Activated naive CD4-positive, alpha-beta T cell treated with anti-CD3 and anti-CD28 coated beads for 36 hours (primary cell): ENCODE measurements at regions not wholly inside any gene's neighbourhood (a gene's known extent, or its start where the extent isn't known, plus 50 kb on each side); places are given as distances from the start of the nearest gene placed in this dataset.

Source experiments
- CTCF ChIA-PET: fragments of 350-600 bp; sonication (Branson Sonifier 250); formaldehyde crosslinking; loops from one replicate; lab custom pipeline; 2021; ENCODE audit warnings: antibody characterized with exemption; lab: Charles Lee
- DNase-seq: peaks from one replicate; pipeline ENCODE4 v3.0.0-alpha.2; 2020
- H3K27ac Mint-ChIP-seq: one replicate; pipeline ENCODE4 v1.8.0; 2021; ENCODE audit warnings: mild to moderate bottlenecking, mixed read lengths
- H3K27me3 Mint-ChIP-seq: one replicate; pipeline ENCODE4 v1.8.0; 2021; ENCODE audit warnings: low read depth, mixed read lengths
- H3K36me3 Mint-ChIP-seq: one replicate; pipeline ENCODE4 v1.8.0; 2021; ENCODE audit warnings: low read depth, mixed read lengths
- H3K4me1 Mint-ChIP-seq: one replicate; pipeline ENCODE4 v1.8.0; 2021; ENCODE audit warnings: low read depth, mixed read lengths
- H3K4me3 Mint-ChIP-seq: one replicate; pipeline ENCODE4 v1.8.0; 2021; ENCODE audit warnings: mild to moderate bottlenecking, moderate library complexity, mixed read lengths
- H3K9me3 Mint-ChIP-seq: one replicate; pipeline ENCODE4 v1.8.0; 2021; ENCODE audit warnings: mixed read lengths
- intact Hi-C: fragments of 100-400 bp; cut with micrococcal nuclease; formaldehyde crosslinking; loops from one replicate; pipeline ENCODE4 v1.15.1; 2023

DNA sequence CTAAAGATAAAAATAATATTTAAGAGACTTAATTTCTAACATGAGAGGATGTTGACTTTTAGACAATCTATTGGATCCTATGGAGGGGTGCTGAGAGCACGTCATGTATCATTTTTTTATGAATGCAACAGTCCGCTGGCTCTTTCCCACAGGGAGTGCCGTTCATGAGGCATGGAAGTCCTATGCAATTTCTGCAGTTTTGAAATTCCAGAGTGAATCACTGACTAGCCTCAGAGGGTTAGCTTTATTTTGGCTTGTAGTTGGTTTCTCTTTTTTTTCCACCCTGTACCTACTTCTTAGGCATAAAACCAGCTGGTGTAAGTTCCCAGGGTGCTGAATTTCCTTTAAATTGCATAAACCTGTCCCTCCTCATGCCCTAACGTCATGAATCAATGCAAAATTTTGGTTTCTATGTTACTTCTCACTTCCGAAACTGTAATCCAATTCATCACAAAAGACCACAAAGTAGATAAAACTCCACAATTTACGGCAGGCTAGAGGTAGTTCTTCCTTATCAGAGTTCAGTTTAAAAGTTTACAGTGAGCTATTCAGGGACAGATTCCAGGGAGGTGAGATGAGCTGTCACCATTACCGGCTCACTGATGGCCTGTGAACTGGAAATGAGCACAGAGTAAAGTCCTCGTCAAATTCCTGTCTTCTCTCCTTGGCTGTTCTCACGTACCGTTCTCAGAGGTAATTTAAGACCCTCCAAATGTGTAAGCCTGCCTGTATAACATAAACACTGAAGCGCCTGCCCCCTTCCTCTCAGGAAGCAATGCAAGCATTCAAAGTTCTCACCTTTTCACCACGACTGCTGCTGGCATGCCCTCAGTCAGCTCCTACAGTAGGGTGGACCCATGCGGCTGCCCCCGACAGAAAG, 216.6 kb upstream of the SLC10A2 start:
- DNase-seq = no peak
- Mint-ChIP-seq H3K9me3 (peaks cover 3% of the 10 kb centered on the region), H3K27ac (no peak overlapping the region), H3K4me3 (no peak overlapping the region), H3K36me3 (no peaks in the 10 kb centered on the region), H3K27me3 (peaks cover 7% of the 10 kb centered on the region), H3K4me1 (no peaks in the 10 kb centered on the region)
- CTCF ChIA-PET = no interaction called here
- intact Hi-C loops = no loop called here

DNA sequence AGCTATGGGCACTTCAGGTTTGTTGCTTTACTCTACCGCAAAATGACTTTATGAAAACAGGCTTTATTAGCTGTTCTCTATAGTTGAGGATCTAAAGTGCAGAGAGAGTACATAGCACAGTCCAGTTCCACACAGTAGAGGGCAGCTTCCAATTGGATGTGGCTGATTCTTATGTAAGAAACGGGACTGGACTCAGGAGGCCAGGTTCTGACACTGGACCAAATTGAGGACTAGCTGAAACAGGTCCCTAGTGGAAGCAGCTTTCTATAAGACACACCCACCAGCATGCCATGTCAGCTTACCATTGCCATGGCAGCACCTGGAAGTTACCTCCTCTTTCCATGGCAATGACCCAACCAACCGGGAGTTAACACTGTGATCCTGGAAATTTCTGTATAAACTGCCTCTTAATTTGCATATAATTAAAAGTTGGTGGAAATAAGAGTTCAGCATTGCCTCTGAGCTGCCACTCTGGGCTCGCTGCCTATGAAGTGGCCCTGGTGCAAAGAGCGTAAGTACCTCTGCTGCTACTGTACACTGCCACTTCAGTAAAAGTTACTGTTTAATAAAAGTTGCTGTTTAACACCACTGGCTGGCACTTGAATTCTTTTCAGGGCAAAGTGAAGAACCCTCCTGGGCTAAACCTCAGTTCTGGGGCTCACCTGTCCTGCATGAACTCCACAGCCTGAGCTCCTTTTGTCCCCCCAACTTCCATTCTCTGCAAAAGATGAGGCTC, 211.9 kb upstream of the SLC10A2 start:
- DNase-seq = no peak
- no peaks in the 10 kb centered on the region for H3K36me3 Mint-ChIP-seq
- H3K4me3 Mint-ChIP-seq = no peak overlapping the region
- CTCF ChIA-PET = no interaction called here
- intact Hi-C loops = no loop called here
- no peak overlapping the region for H3K27ac Mint-ChIP-seq
- H3K9me3 Mint-ChIP-seq = peaks cover 3% of the 10 kb centered on the region
- no peaks in the 10 kb centered on the region for H3K4me1 Mint-ChIP-seq
- H3K27me3 Mint-ChIP-seq = peaks cover 5% of the 10 kb centered on the region

DNA sequence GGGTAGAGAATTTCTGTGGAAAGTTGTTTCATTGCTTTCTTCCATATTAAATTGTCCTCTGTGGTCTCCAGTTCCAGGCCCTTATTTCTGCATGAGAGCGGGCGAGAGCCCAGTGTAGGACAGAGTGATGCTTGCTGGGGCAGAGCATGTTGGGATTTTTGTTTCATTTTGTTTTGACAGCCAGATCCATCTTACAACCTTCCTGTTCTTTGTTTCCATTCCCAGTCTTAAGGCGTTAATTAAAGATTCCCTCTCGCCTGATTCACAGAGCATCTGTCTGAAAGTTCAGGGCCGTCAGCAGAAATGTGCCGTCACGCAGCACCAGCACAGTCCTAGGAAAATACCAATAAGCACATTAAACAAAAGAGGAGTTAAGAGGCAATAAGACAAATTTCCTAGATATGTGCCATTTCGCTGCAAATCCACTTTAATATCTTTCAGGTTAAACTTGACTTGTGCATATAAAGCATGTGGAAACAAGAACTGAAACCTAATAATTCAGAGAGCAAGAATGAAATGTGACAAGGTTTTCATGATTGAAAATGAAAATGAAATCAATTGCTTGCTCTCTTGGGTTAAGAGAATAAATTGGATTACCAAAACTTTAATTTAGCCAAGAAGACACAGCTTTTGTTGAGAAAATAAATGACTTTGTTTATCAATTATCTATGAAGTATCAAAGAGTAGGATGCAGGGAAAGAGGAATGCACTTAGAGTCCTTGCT, 210.7 kb upstream of the SLC10A2 start:
- intact Hi-C loops = no loop called here
- CTCF ChIA-PET = no interaction called here

DNA sequence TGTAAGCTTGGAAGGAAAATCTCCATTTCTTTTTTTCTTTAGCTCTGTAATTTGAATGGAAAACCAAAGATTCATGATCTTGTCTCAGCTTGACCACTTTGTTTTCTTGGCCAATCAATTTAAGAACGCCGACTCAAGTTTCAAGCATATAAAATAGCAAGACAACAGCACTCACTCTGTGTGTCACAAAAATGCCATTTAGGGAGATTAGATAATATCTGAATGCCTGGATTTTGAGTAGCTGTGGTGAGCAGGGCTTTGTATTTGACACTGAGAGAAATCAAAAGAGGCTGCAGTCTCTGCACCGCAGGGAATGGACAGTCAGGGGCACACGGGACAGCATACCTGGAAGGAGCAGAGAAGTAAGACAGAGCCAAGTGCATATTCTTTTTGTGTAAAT, 209.5 kb upstream of the SLC10A2 start:
- no peaks in the 10 kb centered on the region for H3K27me3 Mint-ChIP-seq
- H3K27ac Mint-ChIP-seq = no peak overlapping the region
- H3K36me3 Mint-ChIP-seq = no peaks in the 10 kb centered on the region
- intact Hi-C loops = no loop called here
- CTCF ChIA-PET = no interaction called here
- no peaks in the 10 kb centered on the region for H3K4me1 Mint-ChIP-seq
- peaks cover 3% of the 10 kb centered on the region for H3K9me3 Mint-ChIP-seq
- no peak overlapping the region for H3K4me3 Mint-ChIP-seq
- DNase-seq = no peak

More for the DNA sequence above, 210.7 kb upstream of the SLC10A2 start:
- Mint-ChIP-seq H3K27ac (no peak overlapping the region), H3K36me3 (no peaks in the 10 kb centered on the region), H3K9me3 (peaks cover 3% of the 10 kb centered on the region), H3K4me1 (no peaks in the 10 kb centered on the region), H3K27me3 (no peaks in the 10 kb centered on the region), H3K4me3 (no peak overlapping the region)
- no peak for DNase-seq

DNA sequence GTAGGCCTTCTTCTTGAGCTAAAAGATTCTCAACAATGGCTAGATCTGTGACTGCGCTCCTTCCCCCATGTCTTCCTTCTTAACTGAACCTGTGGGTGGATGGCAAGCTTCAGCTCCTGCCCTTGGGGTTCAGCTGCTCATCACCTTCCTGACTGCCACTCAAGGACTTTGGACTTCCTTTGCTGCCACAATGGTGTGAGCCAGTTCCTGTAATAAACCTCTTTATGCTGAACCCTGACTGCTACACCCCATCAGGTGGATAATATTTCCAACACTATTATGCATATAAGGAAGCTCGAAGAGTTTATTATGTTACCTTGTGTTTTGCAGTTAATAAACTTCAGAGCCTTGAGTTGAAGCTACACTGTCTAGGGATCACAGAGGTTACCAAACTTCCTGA, 208.9 kb upstream of the SLC10A2 start:
- CTCF ChIA-PET = no interaction called here
- Mint-ChIP-seq H3K36me3 (no peaks in the 10 kb centered on the region), H3K4me1 (no peaks in the 10 kb centered on the region), H3K27me3 (no peaks in the 10 kb centered on the region), H3K9me3 (peaks cover 3% of the 10 kb centered on the region), H3K27ac (no peak overlapping the region), H3K4me3 (no peak overlapping the region)
- DNase-seq = no peak
- intact Hi-C loops = no loop called here

DNA sequence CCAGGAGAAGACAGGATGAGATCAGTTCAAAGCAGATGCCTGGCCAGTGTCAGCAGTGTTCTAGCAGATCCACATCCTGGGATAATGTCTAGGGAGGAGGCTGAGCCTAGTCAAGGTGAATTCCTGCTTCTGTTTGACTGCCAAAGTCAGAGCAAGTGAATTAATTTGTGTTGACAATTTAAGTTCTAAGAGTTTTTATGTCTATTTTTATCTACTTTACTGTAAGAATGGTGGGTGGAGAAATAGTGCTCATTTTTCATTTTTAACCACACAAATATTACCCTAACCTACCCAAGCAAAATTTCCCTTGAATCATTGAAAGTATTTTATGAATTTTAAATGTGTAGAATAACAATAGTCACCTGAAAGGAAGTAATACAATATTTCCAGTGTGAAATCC, 207.6 kb upstream of the SLC10A2 start:
- Mint-ChIP-seq H3K27ac (no peak overlapping the region), H3K4me3 (no peak overlapping the region), H3K9me3 (no peaks in the 10 kb centered on the region), H3K4me1 (no peaks in the 10 kb centered on the region), H3K27me3 (no peaks in the 10 kb centered on the region), H3K36me3 (no peaks in the 10 kb centered on the region)
- DNase-seq = no peak
- CTCF ChIA-PET = no interaction called here
- intact Hi-C loops = no loop called here

DNA sequence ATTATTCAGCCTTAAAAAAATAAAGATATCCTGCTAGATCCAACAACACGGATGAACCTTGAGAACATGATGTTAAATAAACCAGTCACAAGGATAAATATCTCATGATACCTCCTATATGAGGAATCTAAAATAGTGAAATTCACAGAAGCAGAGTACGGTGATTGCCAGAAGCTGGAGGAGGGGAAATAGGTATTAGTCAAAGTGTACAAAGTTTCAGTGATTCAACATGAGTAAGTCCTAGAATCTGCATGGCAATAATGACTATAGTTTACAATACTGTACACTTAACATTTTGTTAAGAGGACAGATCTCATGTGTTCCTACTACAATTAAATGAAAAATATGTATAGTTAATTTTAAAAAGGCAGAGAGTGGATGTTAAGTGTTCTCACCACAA, 206.6 kb upstream of the SLC10A2 start:
- H3K36me3 Mint-ChIP-seq = no peaks in the 10 kb centered on the region
- H3K27ac Mint-ChIP-seq = no peak overlapping the region
- CTCF ChIA-PET = no interaction called here
- no peak overlapping the region for H3K4me3 Mint-ChIP-seq
- H3K27me3 Mint-ChIP-seq = no peaks in the 10 kb centered on the region
- intact Hi-C loops = no loop called here
- no peak for DNase-seq
- peaks cover under 1% of the 10 kb centered on the region for H3K9me3 Mint-ChIP-seq
- no peaks in the 10 kb centered on the region for H3K4me1 Mint-ChIP-seq

DNA sequence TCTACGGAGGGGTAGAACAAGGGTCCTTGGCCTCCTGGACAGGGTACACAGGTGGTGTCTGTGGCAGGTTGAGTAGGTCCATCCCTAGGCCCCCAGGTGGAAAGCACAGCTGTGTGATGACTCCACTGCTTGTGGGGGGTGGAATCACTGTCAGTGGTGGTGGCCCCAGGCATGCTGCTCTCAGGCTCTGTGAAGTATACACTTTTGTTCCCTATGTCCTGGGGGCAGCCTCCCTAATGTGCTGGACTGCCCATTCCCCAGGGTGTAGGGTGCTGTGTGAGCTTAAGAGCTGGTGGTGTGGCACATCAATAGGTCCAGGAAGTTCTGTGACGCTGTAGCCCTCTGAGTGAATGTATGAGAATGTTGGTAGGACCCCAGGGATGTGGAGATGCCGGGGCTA, 197.2 kb upstream of the SLC10A2 start:
- H3K4me3 Mint-ChIP-seq = no peak overlapping the region
- no peak overlapping the region for H3K27ac Mint-ChIP-seq
- intact Hi-C loops = no loop called here
- H3K27me3 Mint-ChIP-seq = no peaks in the 10 kb centered on the region
- DNase-seq = no peak
- no peaks in the 10 kb centered on the region for H3K4me1 Mint-ChIP-seq
- peaks cover 24% of the 10 kb centered on the region for H3K9me3 Mint-ChIP-seq
- peaks cover 3% of the 10 kb centered on the region for H3K36me3 Mint-ChIP-seq
- CTCF ChIA-PET = interaction anchor here (1.6 kb wide), 1 partner anchor 393 kb away, joined by 4 read pairs; no protein-coding TSS in a partner anchor

DNA sequence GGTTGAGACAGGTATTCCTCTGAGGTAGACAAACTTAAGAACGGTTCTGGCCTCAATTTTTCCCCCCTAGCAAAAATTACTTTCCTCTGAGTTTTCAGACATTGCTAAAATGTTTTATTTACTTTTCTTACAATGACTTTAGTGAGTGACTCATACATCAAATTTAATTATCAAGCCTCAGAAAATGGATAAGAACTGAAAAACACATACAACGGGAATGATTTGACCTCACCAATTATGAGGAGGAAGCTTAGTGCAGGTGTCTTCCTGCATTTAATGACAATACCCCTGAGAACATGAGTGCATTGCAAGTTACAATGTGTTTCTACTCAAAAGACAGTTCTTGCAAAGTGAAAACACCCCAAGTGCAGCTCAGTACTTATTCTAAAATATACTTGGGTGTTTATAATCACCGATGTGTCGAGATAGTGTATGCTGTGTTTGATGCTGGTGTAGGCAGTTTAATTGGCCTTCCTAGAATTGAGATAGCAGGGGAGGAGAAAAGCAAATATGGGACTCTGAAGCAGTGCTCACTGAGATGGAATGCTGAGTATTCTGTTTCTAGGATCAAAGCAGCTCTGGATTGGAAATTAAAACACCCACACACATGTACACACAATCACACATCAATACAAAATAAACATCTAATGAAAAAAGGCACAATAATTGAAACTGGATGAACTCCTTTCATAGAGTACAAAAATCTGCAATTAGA, 189.5 kb upstream of the SLC10A2 start:
- DNase-seq = no peak
- Mint-ChIP-seq H3K9me3 (peaks cover 2% of the 10 kb centered on the region), H3K4me1 (no peaks in the 10 kb centered on the region), H3K27me3 (no peaks in the 10 kb centered on the region), H3K27ac (no peak overlapping the region), H3K4me3 (no peak overlapping the region), H3K36me3 (no peaks in the 10 kb centered on the region)
- CTCF ChIA-PET = no interaction called here
- intact Hi-C loops = no loop called here

DNA sequence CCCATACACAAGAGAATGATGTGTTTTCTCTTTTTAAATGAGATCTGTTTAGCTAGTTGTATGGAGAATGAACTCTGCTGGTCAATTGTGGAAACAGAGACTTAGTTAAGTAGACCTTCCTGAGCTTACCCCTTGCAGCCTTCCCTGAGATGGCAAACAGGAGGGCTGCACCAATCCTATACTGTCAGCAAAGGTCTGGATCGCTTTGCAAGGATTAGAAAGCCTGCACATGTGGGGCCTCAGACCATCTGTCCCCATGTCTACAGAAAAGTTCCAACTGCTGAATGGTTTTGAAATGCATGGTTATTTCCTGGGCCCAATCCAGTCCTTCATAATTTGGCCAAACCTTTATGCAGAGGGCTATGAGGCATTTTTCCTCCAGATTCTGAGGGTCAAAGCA, 183.9 kb upstream of the SLC10A2 start:
- H3K27ac Mint-ChIP-seq = no peak overlapping the region
- no peak overlapping the region for H3K4me3 Mint-ChIP-seq
- no peaks in the 10 kb centered on the region for H3K4me1 Mint-ChIP-seq
- no peaks in the 10 kb centered on the region for H3K9me3 Mint-ChIP-seq
- CTCF ChIA-PET = no interaction called here
- intact Hi-C loops = no loop called here
- DNase-seq = no peak
- H3K36me3 Mint-ChIP-seq = no peaks in the 10 kb centered on the region
- H3K27me3 Mint-ChIP-seq = no peaks in the 10 kb centered on the region

DNA sequence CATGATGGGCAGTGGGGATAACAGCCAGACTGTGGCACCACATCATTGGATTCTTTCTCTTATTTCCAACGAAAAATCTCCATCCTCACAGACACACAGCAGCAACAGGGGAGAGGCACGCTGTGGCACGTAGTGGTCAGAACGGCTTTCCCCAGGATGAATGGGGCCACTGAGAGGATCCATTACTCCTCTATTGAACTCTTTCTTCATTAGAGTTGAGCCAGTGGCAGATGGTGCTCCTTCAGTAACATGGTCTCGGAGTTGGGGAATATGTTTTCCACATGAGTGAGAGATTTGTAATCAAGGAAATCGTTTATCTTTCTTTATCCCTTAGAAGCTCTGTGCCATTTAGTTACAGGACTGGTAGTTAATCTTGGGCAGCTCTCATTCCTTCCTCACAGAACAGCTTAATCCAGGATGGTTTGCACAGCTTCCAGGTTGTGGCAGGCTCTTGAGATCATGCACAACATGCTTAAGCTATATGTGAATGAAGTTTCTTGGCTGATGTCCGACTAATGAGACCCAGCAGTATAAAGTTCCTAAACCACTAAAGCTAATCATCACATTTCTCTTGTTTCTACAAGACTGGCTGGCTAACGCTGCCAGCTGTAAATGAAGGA, 180.5 kb upstream of the SLC10A2 start:
- H3K27me3 Mint-ChIP-seq = no peaks in the 10 kb centered on the region
- no peak overlapping the region for H3K4me3 Mint-ChIP-seq
- H3K9me3 Mint-ChIP-seq = peaks cover 4% of the 10 kb centered on the region
- H3K27ac Mint-ChIP-seq = no peak overlapping the region
- no peaks in the 10 kb centered on the region for H3K36me3 Mint-ChIP-seq
- CTCF ChIA-PET = no interaction called here
- intact Hi-C loops = no loop called here
- no peak for DNase-seq
- H3K4me1 Mint-ChIP-seq = no peaks in the 10 kb centered on the region

DNA sequence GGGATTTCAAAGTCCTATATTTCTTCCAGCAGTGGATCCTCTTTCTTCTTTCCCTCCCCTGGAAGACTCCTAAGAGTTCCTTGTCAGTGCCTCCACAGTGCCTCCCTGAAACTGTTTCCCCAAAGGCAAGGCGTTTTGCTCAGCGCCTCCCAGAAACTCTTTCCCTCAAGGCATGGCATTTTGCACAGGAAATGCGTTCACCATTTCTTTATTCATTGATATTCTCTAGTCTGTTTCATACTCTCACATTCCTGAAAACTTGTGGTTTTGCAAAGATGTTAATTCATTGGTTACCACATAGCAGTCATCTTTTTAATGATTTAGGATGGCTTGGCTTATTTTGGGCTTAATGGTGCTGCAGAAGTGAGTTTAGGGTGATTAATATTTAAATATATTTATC, 177.3 kb upstream of the SLC10A2 start:
- Mint-ChIP-seq H3K9me3 (peaks cover 4% of the 10 kb centered on the region), H3K27me3 (no peaks in the 10 kb centered on the region), H3K4me1 (no peaks in the 10 kb centered on the region), H3K27ac (no peak overlapping the region), H3K36me3 (no peaks in the 10 kb centered on the region), H3K4me3 (no peak overlapping the region)
- CTCF ChIA-PET = no interaction called here
- no peak for DNase-seq
- intact Hi-C loops = no loop called here
